ENCODE measurements at regions not wholly inside any gene's neighbourhood (a gene's known extent, or its start where the extent isn't known, plus 50 kb on each side); places are given as distances from the start of the nearest gene placed in this dataset.

DNA sequence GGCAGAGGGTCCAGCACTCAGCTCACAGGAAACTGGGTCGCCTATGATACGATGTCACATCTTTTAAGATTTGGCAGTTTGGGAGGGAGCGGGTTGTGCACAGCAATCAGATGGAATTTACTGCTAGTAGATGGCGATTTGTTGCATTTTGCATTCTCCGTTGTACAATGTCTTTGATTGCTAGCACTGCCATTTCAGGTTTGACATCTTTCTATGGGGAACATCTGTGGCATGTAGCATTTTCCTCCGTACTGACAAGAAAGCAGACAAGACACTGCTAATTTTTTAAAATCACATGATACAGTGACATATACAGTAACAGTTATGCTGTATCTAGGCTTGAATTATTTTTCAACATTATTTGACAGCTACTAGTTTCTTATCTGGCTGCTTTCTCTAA, 119.7 kb upstream of the PCSK2 start:
- TF ChIP-seq CTCF (IDR thresholded peaks at IDR 0.05) (no peak), POLR2A (IDR thresholded peaks at IDR 0.05) (no peak)
